NK-92 (cell line): ENCODE measurements at regions not wholly inside any gene's neighbourhood (a gene's known extent, or its start where the extent isn't known, plus 50 kb on each side); places are given as distances from the start of the nearest gene placed in this dataset.
"Not testable (repeated sequence)": the region's sequence is repeated elsewhere in the genome, so short reads cannot be mapped to it uniquely, and the experiment has no call there.

Source experiments
- DNase-seq: peaks from one replicate; lab custom pipeline; 2025; ENCODE audit not compliant: unreplicated experiment; lab: John Stamatoyannopoulos, UW

DNA sequence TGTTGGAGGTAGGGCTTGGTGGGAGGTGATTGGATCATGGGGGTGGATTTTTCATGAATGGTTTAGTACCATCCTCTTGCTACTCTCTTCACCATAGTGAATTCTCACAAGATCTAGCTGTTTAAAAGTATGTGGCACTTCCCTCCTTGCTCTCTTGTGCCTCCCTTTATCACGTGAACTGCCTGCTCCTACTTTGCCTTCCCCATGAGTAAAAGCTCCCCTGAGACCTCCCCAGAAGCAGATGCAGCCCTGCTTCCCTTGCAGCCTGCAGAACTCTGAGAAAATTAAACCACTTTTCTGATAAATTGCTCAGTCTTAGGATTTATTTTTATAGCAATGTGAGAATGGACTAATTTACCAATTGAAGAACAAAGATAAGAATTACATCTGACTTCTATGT lies 223.1 kb downstream of the RNF144A start:
- no peak for DNase-seq

DNA sequence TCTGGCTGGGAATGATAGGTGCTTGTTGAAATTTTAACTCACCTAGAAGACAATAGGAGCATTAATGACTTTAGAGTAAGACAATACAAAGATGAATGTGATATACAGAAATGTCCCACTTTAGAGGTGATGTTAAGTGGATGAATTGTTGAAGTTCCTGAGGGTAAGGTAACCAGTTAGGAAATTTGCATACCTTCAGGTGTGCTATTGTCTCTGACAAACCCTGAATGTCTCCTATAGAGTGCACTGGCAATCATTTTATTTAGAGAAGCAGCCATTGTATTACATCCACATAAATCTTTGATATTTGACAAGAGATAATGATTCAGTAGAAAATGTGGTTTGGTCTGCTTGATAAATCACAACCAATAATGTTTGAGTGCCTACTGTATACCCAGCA lies 228.5 kb downstream of the RNF144A start:
- no peak for DNase-seq

DNA sequence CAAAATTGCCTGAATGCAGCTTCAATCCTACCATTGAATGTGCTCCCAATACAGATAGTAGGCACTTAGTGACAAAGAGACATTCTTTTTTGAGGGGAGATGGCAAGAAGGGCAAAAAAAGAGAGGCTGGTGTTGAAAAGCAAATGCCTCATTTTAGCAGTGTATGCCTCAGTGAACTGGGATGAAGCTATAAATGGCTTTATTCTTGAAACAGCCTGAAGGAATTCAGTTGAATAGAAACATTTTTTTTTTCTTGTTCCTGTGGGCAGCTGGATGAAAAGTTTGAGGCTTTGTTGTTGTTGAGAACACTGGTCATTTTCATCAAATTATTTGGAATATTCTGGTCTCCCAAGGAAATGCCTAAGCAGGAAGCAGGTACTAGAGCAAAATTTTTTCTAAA lies 228.9 kb downstream of the RNF144A start:
- no peak for DNase-seq

DNA sequence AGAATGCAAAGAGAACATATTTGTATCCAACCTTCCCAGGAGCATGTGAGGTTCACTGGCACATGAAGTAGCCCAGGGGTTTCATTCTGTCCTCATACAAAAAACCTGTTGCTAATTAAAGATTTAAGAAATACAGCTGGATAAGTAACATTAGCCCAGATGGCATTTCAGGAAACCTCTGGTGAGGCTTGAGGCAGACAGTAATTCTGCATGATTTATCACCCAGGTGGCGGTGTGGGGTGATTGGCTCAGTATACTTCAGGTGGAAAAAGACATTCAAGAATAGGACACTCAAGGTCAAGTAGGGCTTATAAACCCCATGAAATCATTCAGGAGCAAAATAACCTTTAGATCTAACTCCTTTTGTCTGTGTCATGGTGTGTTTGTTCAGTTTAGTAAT lies 237.4 kb downstream of the RNF144A start:
- no peak for DNase-seq

DNA sequence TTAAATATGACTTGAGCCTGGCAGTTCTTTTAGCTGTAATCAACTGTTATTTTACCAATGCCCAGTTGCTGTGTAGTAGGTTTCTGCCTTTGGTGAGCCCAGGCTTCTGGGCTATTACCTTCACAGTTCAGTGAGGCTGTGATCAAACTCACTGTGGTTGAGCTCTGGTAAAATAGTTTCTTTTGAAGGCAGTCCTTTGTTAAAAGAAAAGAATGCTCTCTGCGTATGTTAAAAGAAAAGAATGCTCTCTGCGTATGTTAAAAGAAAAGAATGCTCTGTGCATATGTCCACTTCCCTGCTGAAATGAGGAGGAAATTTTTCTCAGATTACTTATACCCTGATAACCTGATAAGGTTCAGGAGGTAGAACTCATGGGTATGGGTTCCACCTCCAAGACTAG lies 244.3 kb downstream of the RNF144A start:
- no peak for DNase-seq

DNA sequence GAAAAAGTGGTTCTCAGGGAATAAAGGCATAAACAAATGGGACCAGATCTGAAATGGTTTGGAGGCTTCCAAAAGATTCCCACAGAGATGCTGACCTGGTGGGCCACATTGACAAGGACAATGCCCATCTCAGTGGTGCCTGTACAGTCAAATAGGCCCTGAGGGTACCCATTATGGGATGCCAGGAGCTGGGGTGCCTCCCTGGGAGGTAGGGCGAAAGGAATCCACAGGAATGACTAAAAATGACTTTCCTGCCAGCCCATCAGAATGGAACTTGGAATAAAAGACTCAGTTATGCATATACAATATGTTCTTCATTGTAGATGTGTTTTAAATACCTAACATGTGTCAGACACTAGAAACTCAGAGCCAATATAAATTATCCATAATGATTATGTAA lies 248.5 kb downstream of the RNF144A start:
- no peak for DNase-seq

DNA sequence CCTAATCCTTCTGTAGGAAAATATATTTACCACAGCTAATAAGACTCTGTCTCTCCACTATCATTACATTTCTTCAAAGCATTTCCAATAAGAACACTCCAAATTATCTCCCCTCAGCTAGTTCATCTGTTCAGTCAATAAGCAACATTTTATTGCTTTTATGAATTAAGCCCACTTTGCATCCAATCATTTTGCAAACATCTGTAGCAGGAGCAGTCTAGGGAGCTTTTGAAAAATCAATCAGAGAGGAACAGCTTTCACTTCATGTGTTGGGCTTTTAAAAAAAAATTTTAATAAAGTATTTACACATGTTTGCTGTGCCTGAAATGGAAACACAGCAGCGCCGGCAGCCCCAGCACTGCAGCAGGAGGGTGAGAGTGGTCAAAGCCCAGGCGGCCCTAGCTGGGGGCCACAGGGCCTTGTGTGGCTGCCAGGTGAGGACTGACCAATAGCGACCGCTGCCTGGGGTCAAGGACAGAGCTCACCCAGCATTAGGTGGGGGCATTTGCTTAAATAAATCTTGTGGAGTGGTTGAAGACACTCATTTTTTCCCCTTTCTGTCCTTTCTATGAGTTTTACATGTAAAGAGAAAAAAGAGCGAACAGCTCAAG lies 250.7 kb downstream of the RNF144A start:
- no peak for DNase-seq

DNA sequence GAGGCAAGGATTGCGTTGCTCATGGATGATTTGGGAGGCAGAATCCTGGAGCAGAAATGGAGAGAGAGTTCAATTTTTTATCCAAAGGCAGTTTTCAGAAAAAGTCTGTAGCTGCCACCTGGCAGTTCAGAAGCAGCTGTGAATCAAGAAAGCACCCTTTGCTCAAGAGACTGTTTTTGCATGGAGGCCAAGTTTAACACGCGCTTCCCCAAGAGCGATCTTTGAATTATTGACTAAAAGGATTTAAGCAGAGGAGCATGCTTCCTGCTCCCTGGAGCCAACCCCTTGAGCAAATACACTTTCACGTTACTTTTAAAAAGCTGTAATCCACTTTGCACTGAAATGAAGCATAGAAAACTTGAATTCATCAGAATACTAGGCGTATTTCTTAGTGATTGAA lies 252.4 kb downstream of the RNF144A start:
- DNase-seq = no peak

DNA sequence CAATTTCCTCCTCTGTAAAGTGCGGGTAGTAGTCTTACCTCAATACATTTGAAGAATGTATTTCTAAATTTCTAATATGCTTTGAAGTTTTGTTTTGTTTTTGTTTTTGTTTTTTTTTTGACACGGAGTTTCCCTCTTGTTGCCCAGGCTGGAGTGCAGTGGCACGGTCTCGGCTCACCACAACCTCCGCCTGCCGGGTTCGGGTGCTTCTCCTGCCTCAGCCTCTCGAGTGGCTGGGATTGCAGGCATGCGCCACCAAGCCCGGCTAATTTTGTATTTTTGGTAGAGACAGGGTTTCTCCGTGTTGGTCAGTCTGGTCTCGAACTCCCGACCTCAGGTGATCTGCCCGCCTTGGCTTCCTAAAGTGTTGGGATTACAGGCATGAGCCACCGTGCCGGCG lies 261.8 kb downstream of the RNF144A start:
- DNase-seq = not testable (repeated sequence)

DNA sequence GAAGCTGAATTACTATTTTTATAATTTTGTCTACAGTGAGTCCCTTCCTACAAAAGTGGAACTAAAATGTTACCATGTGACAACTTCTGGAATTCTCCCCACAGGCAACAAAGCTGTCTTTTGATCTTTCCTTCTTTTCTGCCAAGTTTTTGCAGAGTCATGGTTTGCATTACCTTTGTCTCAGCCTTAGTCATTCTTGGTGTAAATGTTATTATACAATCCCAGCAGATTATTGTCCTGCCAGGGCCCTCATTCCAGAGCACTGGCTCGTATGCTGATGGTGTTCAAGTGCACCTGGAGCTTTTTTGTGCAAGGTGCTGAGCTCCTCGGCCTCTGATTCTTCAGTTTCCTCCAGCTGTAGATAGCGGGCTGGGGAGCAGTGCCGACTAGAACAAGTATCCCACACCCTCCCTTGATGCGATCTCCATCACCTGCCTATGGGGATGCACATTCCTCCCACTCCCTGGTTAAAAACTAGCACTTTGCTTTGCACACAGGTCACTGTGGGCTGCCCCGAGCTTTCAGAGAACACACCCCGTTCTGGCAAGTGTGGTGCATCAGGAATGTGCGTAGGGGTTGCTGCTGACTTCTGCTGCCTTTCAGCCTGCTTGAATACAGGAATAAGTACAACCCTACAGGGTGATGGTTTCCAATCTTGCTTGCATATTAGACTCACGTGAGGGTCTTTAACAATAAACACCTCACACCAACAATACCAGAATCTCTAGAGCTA lies 263.6 kb downstream of the RNF144A start:
- DNase-seq = no peak

DNA sequence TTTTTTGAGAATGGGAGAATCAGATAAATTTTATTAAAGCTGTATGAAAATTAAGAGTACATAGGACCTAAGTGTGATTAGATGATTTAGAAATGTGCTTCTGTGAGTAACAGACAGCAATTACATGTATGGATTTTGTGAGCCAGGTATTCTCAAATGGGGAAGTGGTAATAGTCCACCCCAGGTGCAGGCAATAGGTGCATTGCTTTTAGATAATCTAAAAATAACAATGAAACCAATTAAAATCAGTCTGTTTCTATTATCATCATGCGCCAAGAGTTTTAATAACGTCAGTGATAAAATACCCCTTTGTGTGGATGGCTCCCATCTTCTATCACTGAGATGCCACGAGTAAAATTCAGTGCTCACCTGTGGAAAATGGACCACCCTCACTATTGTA lies 265.3 kb downstream of the RNF144A start:
- DNase-seq = no peak

DNA sequence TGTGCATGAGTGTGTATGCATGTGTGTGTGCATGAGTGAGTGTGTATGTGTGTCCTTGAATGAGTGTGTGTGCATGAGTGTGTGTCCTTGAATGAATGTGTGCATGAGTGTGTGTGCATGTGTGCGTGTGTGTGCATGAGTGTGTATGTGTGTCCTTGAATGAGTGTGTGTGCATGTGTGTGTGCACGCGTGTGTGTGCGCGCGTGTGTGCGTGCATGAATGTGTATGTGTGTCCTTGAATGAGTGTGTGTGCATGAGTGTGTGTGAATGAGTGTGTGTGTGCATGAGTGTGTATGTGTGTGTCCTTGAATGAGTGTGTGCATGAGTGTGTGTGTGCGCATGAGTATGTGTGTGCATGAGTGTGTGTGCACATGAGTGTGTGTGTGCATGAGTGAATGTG lies 271.9 kb downstream of the RNF144A start:
- DNase-seq = no peak

DNA sequence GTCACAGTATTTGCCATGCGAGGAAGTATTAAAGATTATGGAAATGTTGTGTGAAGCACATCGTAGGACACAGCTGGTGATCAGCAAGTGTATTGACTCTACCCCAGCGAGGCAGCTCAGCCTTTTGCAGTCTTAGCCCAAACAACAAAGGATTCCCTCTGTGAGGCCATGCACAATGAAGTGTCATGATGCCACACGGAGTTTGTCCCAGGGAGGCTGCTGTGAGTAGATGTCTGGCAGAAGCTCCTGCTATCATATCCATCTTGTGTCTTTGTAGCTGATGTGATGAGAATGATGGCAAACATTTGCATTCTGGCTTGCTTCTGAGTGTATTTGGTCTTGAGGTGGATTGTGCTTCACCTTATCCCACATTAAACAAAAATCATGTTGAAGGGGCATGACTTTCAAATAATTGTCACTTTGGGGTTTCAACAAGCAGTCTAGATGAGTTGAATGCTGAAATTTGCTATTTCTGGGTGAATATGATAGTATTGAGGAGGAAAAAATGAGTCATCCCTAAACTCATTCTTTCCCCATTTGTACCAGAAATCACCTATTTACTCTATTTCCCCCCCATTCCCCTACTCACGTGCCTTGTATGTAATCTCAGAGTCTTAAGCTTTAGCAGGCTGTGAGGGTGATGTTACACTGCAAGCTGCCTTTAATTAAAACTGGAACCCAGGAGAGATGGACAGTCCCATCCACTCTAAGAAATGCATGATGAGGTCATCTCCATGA lies 273.5 kb downstream of the RNF144A start:
- DNase-seq = no peak

DNA sequence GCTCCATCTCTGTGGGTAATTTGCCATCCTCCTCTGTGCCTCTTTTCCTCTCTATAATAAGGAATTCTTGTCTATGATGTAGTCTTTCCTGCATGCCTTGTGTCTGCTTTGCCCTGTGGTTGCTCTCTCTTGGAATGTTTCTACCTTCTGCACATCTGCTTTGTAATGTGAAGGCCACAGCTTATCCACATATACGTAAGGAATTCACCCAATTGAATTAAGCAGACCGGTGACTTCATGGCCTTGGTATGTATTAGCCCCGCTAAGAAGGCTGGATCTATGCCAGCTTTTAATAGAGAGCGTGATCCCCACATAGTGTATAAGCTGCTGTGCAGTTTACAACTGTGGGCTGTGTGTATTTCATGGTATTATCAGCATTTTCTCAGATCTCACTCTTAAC lies 274.7 kb downstream of the RNF144A start:
- DNase-seq = no peak

DNA sequence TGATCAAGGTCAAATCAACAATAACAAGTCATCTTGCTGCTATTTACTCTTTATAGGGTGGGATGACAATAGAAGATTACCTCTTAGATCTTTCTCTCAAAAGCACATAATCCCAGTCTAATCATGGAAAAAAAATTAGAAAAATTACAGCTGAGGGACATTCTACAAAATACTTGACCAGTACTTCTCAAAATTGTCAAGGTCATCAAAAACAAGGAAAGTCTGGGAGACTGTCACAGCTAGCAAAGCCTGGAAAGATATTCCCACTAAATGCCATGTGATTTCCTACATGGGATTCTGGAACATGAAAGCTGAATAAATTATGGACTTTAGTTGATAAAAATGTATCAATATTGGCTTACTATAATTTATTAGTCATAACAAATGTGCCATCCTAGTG lies 276.2 kb downstream of the RNF144A start:
- no peak for DNase-seq

DNA sequence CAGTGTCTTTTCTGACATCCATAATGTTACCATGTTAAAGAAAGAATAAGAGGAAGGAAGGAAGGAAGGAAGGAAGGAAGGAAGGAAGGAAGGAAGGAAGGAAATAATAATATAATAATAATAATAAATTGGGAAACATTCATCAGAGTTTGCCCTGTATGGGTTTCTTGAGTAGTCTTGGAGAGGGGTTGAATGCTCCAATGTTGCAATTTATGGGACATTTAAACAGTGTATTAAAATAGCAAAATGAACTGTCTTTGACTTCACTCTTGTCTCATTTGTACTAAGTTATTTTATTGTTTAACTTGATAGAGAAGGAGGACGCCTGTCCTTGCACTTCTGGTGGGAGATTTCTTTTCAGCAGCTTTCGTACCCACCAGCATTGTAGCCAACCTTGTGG lies 277.7 kb downstream of the RNF144A start:
- DNase-seq = no peak

DNA sequence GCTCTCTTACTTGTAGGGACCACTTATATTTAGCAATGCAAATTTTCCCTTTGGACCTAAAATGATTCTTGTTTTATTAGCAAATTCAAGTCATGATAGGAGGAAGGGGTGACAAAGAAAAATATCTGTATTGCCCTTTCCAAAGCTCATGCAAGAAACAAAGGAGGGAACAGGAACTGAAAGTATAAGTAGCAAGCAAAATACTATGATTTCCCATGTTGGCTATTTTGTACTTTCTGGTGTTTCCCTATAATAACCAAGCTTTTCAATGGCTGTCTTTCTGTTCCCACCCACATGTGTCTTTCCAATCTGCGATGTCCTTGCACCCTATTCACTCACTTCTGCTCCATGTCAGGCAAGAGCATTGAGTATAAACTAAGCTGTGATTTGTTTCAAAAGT lies 279.7 kb downstream of the RNF144A start:
- no peak for DNase-seq

DNA sequence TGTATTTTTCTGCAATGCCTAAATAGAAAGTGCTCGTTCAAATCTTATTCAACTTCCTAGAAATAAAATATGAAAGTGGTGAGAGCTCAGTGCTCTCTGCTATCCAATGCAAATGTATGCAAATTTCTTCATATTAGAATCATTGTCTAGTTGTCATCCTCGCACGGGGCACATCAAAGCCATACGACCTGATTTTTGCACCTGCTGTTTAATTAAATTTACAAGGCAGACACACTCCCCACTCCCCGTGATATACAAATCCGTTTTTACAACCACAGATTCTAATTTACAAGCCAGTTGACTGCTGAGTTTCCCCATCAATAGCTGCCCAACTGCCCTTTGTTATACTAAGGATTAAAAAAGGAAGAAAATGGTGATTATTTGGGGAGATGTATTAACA lies 284.6 kb downstream of the RNF144A start:
- DNase-seq = no peak

DNA sequence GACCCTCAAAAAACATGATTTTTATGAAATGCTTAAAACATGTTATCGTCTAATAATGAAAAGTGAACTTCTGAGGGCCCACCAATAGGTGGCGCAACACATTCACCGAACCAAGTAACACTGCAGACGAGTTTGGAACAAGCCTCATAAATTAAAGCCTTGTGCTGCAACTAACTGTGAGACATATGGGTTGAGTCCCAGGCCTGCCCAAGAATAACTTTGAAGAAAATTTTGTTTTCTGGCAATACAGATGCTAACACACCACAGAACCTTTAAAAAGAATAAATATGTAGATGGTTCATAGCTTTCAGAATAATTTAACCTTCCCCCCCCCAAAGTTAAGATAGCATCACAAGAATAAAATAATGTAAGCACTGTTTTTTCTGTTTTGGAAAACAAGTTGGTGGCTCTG lies 285.9 kb downstream of the RNF144A start:
- DNase-seq = no peak

DNA sequence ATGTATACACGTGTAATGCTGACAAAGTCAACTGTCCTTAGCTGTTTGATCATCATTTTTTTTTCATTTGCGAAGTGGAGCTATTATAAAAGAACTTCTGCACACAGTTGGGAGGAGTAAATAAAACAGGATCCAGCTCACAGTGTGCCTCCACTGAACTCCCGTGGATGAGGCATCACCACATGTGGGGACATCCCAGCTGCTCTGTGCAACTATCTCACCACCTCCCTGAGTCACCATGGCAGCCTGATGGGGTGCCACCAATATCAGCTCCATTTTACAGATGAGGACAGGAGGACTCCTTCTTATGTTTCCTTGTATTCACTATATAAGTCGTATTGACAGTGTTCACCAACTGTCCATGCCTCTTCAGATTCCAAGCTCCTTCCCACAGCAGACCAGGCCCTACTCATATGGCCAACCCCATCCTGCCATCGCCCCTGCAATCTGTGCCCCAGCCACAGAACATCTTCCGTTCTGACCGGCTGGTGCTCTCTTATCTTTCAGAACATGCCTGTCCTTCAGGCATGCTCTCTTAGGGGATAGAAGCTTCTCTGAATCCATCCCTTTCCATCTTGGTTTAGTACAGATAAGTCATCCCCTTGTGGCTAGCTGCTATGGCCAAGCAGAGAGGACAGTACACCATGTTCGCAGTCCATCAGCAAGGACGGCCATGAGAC lies 288.1 kb downstream of the RNF144A start:
- no peak for DNase-seq

DNA sequence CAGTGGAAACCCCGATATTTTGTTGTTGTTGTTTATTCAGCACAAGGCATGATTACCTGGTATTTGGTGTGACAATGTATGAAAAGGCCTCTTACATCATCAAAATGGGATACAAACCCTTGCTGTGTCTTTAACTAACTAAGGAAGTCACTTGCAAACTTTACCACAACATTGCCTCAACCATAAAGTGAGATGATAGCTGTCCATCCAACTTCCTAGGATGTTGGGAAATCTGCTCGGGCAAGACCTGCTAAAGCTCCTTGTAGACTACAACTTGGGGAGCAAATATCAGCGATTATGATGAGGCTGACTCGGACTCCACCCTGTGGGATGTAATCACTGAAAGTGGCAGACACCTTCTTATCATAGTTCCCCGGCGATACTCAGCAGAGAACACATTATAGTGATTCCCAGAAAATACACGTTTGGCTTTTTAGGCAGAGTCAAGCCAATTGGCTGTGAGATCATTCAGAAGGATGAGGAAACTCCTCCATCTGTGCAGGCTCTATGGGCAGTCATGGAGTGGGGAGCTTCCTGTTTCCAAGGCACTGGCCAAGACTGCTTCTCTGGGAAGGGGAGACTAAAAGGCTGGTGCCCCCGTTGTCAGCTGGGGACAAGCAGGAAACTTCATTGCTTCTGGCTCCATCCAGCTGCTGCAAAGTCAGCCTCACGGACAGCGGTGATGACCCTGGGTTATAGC lies 289.0 kb downstream of the RNF144A start:
- no peak for DNase-seq
